ENCODE measurements at regions not wholly inside any gene's neighbourhood (a gene's known extent, or its start where the extent isn't known, plus 50 kb on each side); places are given as distances from the start of the nearest gene placed in this dataset.

DNA sequence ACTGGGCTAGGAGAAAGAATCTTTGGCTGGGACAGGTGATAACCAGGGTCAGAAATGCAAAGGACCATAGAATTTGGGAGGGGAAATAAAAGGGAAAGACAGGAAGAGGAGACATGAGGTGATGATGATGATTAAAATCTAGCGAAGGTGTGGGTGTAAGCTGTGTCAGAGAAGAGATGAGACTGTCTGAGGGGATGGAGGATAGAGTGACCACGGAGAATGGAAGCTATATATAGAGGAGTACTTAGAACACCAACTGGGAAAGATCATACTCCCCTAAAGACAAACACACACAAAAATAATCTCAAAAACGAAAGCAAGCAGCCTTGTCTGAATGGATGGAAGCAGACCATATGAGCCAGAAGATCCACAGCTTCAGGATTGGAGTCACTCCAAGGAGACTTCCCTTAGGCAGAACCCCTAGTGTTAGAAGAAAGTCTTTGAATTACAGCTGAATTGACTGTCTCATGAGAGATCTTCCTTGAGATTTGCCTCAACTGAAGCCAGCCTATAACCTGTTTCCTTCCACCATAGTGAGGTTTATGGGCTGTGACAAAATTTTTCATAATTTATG, 115.2 kb upstream of the DAZL start:
- Histone ChIP-seq H3K4me3 (no peak overlapping the region), H3K9me3 (replicated peaks; ENCODE audit: control insufficient read depth, insufficient read depth, low read length) (no peaks in the 10 kb centered on the region; the same call in 2 of the 3 replicates), H2AFZ (ENCODE audit: control insufficient read depth, low read depth, low read length) (no peak overlapping the region), H3K79me2 (ENCODE audit: control insufficient read depth, insufficient read depth, low read length) (no peaks in the 10 kb centered on the region), H3K4me2 (ENCODE audit: control insufficient read depth, insufficient read depth) (no peak overlapping the region), H4K20me1 (ENCODE audit: control insufficient read depth, insufficient read depth) (no peaks in the 10 kb centered on the region), H3K36me3 (ENCODE audit: control insufficient read depth in 2 of 2, insufficient read depth in 2 of 2, low read length in 1 of 2) (no peaks in the 10 kb centered on the region), H3K9ac (ENCODE audit: control insufficient read depth, insufficient read depth, low read length) (no peak overlapping the region), H3K4me1 (ENCODE audit: control insufficient read depth, insufficient read depth, low read length) (no peaks in the 10 kb centered on the region), H3K27me3 (replicated peaks in 1 of 2; ENCODE audit: control insufficient read depth in 2 of 2, insufficient read depth in 2 of 2, low read length in 1 of 2) (no peaks in the 10 kb centered on the region), H3K27ac (ENCODE audit: control insufficient read depth, insufficient read depth) (no peak overlapping the region)
- 23% methylated on average over 3 of the region's 3 CpGs for WGBS (ENCODE audit: insufficient coverage, insufficient replicate concordance, low lambda C conversion rate, missing lambda C conversion rate)
- ATAC-seq (no peak), DNase-seq (ENCODE audit: low read depth, low spot score) (no peak), FAIRE-seq (no peak)
- in situ Hi-C loops (cut with MboI): no loop called here
- ChIA-PET POLR2A (no interaction called here), CTCF (no interaction called here), RAD21 (ENCODE audit: unreplicated experiment) (no interaction called here), SMC1A (ENCODE audit: uncharacterized antibody, unreplicated experiment) (no interaction called here)
- intact Hi-C loops (cut with micrococcal nuclease; ENCODE audit: unreplicated experiment): no loop called here
- BruUV-seq (replicated peaks): no TSS peak
- TF ChIP-seq PML (IDR thresholded peaks at IDR 0.05; ENCODE audit: low read length) (no peak), NR2C1 (IDR thresholded peaks at IDR 0.05) (no peak), NFIC (IDR thresholded peaks at IDR 0.05; ENCODE audit: low read depth, low read length) (no peak), STAT1 (conservative IDR thresholded peaks at IDR 0.05) (no peak)
- TF ChIP-seq, protein P1, sequence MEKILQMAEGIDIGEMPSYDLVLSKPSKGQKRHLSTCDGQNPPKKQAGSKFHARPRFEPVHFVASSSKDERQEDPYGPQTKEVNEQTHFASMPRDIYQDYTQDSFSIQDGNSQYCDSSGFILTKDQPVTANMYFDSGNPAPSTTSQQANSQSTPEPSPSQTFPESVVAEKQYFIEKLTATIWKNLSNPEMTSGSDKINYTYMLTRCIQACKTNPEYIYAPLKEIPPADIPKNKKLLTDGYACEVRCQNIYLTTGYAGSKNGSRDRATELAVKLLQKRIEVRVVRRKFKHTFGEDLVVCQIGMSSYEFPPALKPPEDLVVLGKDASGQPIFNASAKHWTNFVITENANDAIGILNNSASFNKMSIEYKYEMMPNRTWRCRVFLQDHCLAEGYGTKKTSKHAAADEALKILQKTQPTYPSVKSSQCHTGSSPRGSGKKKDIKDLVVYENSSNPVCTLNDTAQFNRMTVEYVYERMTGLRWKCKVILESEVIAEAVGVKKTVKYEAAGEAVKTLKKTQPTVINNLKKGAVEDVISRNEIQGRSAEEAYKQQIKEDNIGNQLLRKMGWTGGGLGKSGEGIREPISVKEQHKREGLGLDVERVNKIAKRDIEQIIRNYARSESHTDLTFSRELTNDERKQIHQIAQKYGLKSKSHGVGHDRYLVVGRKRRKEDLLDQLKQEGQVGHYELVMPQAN (conservative IDR thresholded peaks at IDR 0.05): no peak
- TF ChIP-seq, protein P2, sequence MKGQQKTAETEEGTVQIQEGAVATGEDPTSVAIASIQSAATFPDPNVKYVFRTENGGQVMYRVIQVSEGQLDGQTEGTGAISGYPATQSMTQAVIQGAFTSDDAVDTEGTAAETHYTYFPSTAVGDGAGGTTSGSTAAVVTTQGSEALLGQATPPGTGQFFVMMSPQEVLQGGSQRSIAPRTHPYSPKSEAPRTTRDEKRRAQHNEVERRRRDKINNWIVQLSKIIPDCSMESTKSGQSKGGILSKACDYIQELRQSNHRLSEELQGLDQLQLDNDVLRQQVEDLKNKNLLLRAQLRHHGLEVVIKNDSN (IDR thresholded peaks at IDR 0.05; ENCODE audit: borderline replicate concordance, extremely low read length, insufficient read depth, low read depth, low read length): no peak
